ENCODE measurements at regions not wholly inside any gene's neighbourhood (a gene's known extent, or its start where the extent isn't known, plus 50 kb on each side); places are given as distances from the start of the nearest gene placed in this dataset.
A peak's percentile ranks its signal among the peaks of the same experiment; 100 is the strongest.

DNA sequence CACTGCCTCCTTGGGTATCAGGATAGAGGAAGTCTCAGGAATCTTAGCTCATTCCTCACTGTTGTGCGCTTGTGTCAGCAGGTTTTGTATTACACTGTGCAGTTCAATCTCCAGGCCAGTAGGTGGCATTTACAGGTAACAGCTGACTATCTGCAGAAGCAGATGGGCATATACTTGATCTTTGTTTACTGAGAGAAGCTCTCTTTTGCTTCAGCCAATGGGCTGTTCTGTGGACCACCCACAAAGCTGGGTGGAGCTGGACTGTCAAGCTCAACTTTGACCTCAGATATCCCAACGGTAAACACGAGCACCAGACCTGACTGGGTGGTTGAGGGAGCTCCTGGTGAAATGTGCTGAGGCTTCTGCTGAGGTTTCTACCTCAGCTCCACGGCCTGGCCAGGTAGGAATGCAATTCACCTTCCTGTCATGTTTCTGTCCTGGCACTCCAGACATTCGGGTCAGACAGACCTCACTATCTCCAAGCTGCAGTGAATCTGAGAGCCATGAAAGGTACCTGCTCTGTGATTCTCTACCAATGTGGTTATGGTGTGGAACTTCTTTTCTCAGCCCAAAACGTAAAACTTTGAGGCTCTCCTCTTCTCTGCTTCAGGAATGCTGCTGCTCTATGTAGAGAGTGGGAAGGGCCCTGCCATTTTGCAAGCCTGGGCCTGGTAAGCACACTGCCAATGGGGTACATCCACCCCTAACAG is 167.9 kb upstream of the ACTBL2 start:
- TF ChIP-seq, protein P1, sequence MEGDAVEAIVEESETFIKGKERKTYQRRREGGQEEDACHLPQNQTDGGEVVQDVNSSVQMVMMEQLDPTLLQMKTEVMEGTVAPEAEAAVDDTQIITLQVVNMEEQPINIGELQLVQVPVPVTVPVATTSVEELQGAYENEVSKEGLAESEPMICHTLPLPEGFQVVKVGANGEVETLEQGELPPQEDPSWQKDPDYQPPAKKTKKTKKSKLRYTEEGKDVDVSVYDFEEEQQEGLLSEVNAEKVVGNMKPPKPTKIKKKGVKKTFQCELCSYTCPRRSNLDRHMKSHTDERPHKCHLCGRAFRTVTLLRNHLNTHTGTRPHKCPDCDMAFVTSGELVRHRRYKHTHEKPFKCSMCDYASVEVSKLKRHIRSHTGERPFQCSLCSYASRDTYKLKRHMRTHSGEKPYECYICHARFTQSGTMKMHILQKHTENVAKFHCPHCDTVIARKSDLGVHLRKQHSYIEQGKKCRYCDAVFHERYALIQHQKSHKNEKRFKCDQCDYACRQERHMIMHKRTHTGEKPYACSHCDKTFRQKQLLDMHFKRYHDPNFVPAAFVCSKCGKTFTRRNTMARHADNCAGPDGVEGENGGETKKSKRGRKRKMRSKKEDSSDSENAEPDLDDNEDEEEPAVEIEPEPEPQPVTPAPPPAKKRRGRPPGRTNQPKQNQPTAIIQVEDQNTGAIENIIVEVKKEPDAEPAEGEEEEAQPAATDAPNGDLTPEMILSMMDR (IDR thresholded peaks at IDR 0.05; ENCODE audit: low read depth, low read length, missing input control): peak; percentile 96
- peak in 1 of 2 donors; percentile 81 for TF ChIP-seq JUND (IDR thresholded peaks at IDR 0.05)
- TF ChIP-seq, protein P2, sequence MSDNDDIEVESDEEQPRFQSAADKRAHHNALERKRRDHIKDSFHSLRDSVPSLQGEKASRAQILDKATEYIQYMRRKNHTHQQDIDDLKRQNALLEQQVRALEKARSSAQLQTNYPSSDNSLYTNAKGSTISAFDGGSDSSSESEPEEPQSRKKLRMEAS (IDR thresholded peaks at IDR 0.05): peak; percentile 68
- peak; percentile 80 to 87 for TF ChIP-seq RXRA (IDR thresholded peaks at IDR 0.05)

All from liver (tissue), 3 donors.